ENCODE measurements at regions not wholly inside any gene's neighbourhood (a gene's known extent, or its start where the extent isn't known, plus 50 kb on each side); places are given as distances from the start of the nearest gene placed in this dataset.
"Not testable (repeated sequence)": the region's sequence is repeated elsewhere in the genome, so short reads cannot be mapped to it uniquely, and the experiment has no call there.

GRCh38 chr6:14754751-14755513 lies 490.9 kb upstream of the JARID2 start:
- no peak for DNase-seq (ENCODE audit: low spot score)

- DNase-seq (ENCODE audit: low spot score): no peak
Observed at GRCh38 chr6:14756340-14756739, 489.5 kb upstream of the JARID2 start.

GRCh38 chr6:14757014-14757413 lies 488.9 kb upstream of the JARID2 start:
- DNase-seq (ENCODE audit: low spot score): no peak

GRCh38 chr6:14757418-14757817 lies 488.5 kb upstream of the JARID2 start:
- DNase-seq (ENCODE audit: low spot score): no peak

- peak; percentile 66 for DNase-seq (ENCODE audit: low spot score)
Observed at GRCh38 chr6:14758421-14759081, 487.3 kb upstream of the JARID2 start.

- DNase-seq (ENCODE audit: low spot score): no peak
Observed at GRCh38 chr6:14759976-14760672, 485.7 kb upstream of the JARID2 start.

GRCh38 chr6:14762077-14762476 lies 483.8 kb upstream of the JARID2 start:
- no peak for DNase-seq (ENCODE audit: low spot score)

- peak; percentile 13 for DNase-seq (ENCODE audit: low spot score)
Observed at GRCh38 chr6:14763139-14763538, 482.7 kb upstream of the JARID2 start.

GRCh38 chr6:14763616-14764015 lies 482.3 kb upstream of the JARID2 start:
- no peak for DNase-seq (ENCODE audit: low spot score)

- DNase-seq (ENCODE audit: low spot score): peak; percentile 35
Observed at GRCh38 chr6:14765106-14765505, 480.8 kb upstream of the JARID2 start.

GRCh38 chr6:14765721-14766390 lies 480.0 kb upstream of the JARID2 start:
- no peak for DNase-seq (ENCODE audit: low spot score)

GRCh38 chr6:14766391-14766994 lies 479.4 kb upstream of the JARID2 start:
- DNase-seq (ENCODE audit: low spot score): no peak

GRCh38 chr6:14767226-14767625 lies 478.6 kb upstream of the JARID2 start:
- DNase-seq (ENCODE audit: low spot score): no peak

GRCh38 chr6:14770040-14770439 lies 475.8 kb upstream of the JARID2 start:
- no peak for DNase-seq (ENCODE audit: low spot score)

GRCh38 chr6:14770572-14770971 lies 475.3 kb upstream of the JARID2 start:
- no peak for DNase-seq (ENCODE audit: low spot score)

GRCh38 chr6:14771016-14771415 lies 474.9 kb upstream of the JARID2 start:
- DNase-seq (ENCODE audit: low spot score): no peak

- DNase-seq (ENCODE audit: low spot score): no peak
Observed at GRCh38 chr6:14772188-14772587, 473.7 kb upstream of the JARID2 start.

GRCh38 chr6:14775528-14775927 lies 470.3 kb upstream of the JARID2 start:
- no peak for DNase-seq (ENCODE audit: low spot score)

GRCh38 chr6:14776307-14776706 lies 469.6 kb upstream of the JARID2 start:
- no peak for DNase-seq (ENCODE audit: low spot score)

GRCh38 chr6:14781772-14782525 lies 463.9 kb upstream of the JARID2 start:
- DNase-seq (ENCODE audit: low spot score): no peak

GRCh38 chr6:14782921-14783464 lies 462.9 kb upstream of the JARID2 start:
- DNase-seq (ENCODE audit: low spot score): not testable (repeated sequence)
